ENCODE measurements at regions not wholly inside any gene's neighbourhood (a gene's known extent, or its start where the extent isn't known, plus 50 kb on each side); places are given as distances from the start of the nearest gene placed in this dataset.

GRCh38 chr2:154992826-154993225 is 294.3 kb downstream of the KCNJ3 start:
- TF ChIP-seq POLR2AphosphoS5 (IDR thresholded peaks at IDR 0.05) (no peak), CTCF (IDR thresholded peaks at IDR 0.05) (no peak)
